ENCODE measurements at regions not wholly inside any gene's neighbourhood (a gene's known extent, or its start where the extent isn't known, plus 50 kb on each side); places are given as distances from the start of the nearest gene placed in this dataset.
"Not testable (repeated sequence)": the region's sequence is repeated elsewhere in the genome, so short reads cannot be mapped to it uniquely, and the experiment has no call there.

GRCh38 chr4:25981749-25982148 is 67.7 kb downstream of the SMIM20 start:
- no peak for DNase-seq (ENCODE audit: low read depth)

- DNase-seq (ENCODE audit: low read depth) = peak; percentile 39
Observed at GRCh38 chr4:25982962-25983361, 68.9 kb downstream of the SMIM20 start.

GRCh38 chr4:25984266-25984665 is 70.2 kb downstream of the SMIM20 start:
- DNase-seq (ENCODE audit: low read depth) = no peak

GRCh38 chr4:25984796-25985195 is 70.8 kb downstream of the SMIM20 start:
- no peak for DNase-seq (ENCODE audit: low read depth)

- DNase-seq (ENCODE audit: low read depth) = no peak
Observed at GRCh38 chr4:25986807-25987206, 72.8 kb downstream of the SMIM20 start.

- DNase-seq (ENCODE audit: low read depth) = no peak
Observed at GRCh38 chr4:25991340-25991739, 77.3 kb downstream of the SMIM20 start.

- no peak for DNase-seq (ENCODE audit: low read depth)
Observed at GRCh38 chr4:25993395-25994185, 79.6 kb downstream of the SMIM20 start.

GRCh38 chr4:25994577-25994976 is 80.6 kb downstream of the SMIM20 start:
- peak; percentile 82 for DNase-seq (ENCODE audit: low read depth)

GRCh38 chr4:26000274-26000950 is 86.4 kb downstream of the SMIM20 start:
- DNase-seq (ENCODE audit: low read depth) = no peak

GRCh38 chr4:26001413-26001812 is 87.4 kb downstream of the SMIM20 start:
- no peak for DNase-seq (ENCODE audit: low read depth)

GRCh38 chr4:26001816-26002215 is 87.8 kb downstream of the SMIM20 start:
- no peak for DNase-seq (ENCODE audit: low read depth)

- no peak for DNase-seq (ENCODE audit: low read depth)
Observed at GRCh38 chr4:26003056-26003455, 89.0 kb downstream of the SMIM20 start.

GRCh38 chr4:26004290-26004689 is 90.3 kb downstream of the SMIM20 start:
- no peak for DNase-seq (ENCODE audit: low read depth)

GRCh38 chr4:26005764-26006163 is 91.7 kb downstream of the SMIM20 start:
- DNase-seq (ENCODE audit: low read depth) = no peak

GRCh38 chr4:26008737-26009136 is 94.7 kb downstream of the SMIM20 start:
- no peak for DNase-seq (ENCODE audit: low read depth)

- DNase-seq (ENCODE audit: low read depth) = no peak
Observed at GRCh38 chr4:26009502-26009901, 95.5 kb downstream of the SMIM20 start.

- DNase-seq (ENCODE audit: low read depth) = peak; percentile 56
Observed at GRCh38 chr4:26010304-26010703, 96.3 kb downstream of the SMIM20 start.

- DNase-seq (ENCODE audit: low read depth) = no peak
Observed at GRCh38 chr4:26013629-26014028, 99.6 kb downstream of the SMIM20 start.

GRCh38 chr4:26015133-26015651 is 101.2 kb downstream of the SMIM20 start:
- peak; percentile 83 for DNase-seq (ENCODE audit: low read depth)

- DNase-seq (ENCODE audit: low read depth) = no peak
Observed at GRCh38 chr4:26015906-26016305, 101.9 kb downstream of the SMIM20 start.

GRCh38 chr4:26017531-26017930 is 103.5 kb downstream of the SMIM20 start:
- DNase-seq (ENCODE audit: low read depth) = no peak

GRCh38 chr4:26017961-26018700 is 104.1 kb downstream of the SMIM20 start:
- DNase-seq (ENCODE audit: low read depth) = not testable (repeated sequence)
